ENCODE measurements at regions not wholly inside any gene's neighbourhood (a gene's known extent, or its start where the extent isn't known, plus 50 kb on each side); places are given as distances from the start of the nearest gene placed in this dataset.
A peak's percentile ranks its signal among the peaks of the same experiment; 100 is the strongest.

DNA sequence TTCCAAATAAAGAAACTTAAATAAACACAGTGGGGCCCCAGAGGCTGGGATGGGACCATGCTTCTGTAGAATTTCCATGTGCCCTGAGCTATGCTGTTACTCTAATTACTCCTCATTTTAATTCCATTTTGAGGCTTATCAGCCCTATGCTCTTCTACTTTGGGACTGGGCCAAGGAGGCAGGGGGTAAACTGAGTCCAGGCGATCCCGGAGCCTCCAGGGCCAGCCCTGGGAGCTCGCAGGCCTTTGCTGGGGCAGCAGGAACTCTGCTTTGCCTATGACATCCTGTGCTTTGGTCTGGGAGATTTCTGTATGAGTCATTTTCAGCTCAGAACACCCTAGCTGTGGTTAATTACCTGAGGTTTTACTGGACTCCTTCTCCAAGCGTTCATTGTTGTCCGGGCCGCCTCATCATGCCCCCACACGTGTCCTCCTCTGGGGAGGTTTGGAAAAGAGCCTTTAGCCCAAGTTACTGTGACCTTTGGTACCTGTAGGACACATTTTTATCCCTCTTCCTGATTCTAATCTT, 95.7 kb downstream of the RHOU start:
- TF ChIP-seq, protein P1, sequence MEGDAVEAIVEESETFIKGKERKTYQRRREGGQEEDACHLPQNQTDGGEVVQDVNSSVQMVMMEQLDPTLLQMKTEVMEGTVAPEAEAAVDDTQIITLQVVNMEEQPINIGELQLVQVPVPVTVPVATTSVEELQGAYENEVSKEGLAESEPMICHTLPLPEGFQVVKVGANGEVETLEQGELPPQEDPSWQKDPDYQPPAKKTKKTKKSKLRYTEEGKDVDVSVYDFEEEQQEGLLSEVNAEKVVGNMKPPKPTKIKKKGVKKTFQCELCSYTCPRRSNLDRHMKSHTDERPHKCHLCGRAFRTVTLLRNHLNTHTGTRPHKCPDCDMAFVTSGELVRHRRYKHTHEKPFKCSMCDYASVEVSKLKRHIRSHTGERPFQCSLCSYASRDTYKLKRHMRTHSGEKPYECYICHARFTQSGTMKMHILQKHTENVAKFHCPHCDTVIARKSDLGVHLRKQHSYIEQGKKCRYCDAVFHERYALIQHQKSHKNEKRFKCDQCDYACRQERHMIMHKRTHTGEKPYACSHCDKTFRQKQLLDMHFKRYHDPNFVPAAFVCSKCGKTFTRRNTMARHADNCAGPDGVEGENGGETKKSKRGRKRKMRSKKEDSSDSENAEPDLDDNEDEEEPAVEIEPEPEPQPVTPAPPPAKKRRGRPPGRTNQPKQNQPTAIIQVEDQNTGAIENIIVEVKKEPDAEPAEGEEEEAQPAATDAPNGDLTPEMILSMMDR (conservative IDR thresholded peaks at IDR 0.05) = no peak
- no peak for DNase-seq (ENCODE audit: extremely low spot score, unreplicated experiment)
- no peaks in the 10 kb centered on the region for H3K27me3 Mint-ChIP-seq
- H3K9me3 Mint-ChIP-seq = no peaks in the 10 kb centered on the region
- H3K27ac Mint-ChIP-seq = peak overlapping the region; percentile 33
- H3K4me1 Mint-ChIP-seq (ENCODE audit: unreplicated experiment) = peaks cover 44% of the 10 kb centered on the region
- H3K36me3 Mint-ChIP-seq = no peaks in the 10 kb centered on the region
- H3K4me3 Mint-ChIP-seq = no peak overlapping the region

DNA sequence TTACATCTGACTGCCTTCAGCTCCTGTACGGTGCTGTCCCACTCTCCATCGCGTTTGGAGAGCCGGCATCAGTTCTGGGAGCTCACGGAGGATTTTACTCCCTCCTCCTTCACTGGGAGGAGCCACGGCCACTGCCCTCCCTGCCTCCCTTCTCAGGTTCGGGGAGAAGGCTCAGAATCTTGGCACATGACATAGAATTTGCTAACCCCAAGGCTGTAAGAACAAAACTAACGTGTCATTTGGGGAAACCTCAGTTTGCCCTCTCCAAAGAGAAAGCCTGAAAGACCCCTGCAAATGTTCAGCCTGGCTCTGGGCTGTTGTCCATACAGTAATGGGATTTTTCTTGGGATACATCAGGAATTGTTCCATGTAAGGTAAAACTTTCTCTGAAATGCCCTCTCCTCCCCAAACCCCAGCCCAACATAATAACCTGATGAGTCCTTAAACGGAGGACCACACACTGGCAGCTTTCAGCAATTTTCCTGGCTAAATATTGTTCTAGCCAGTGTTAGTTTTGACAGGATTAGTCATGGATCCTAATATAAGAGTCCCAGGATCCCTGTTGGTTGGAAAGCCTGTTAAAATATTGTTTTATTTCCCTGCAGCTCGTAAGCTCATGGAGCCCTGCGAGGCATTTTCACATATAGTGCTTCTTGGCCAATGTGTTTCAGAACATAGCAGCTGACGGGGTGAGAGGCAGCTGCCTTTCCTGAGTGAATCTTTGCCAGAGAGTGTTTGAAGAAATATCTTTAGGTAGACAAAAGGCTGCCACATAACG, 98.8 kb downstream of the RHOU start:
- peak overlapping the region; percentile 37 for H3K27ac Mint-ChIP-seq
- H3K4me1 Mint-ChIP-seq (ENCODE audit: unreplicated experiment) = peaks cover 62% of the 10 kb centered on the region
- no peaks in the 10 kb centered on the region for H3K36me3 Mint-ChIP-seq
- DNase-seq (ENCODE audit: extremely low spot score, unreplicated experiment) = no peak
- H3K27me3 Mint-ChIP-seq = no peaks in the 10 kb centered on the region
- H3K9me3 Mint-ChIP-seq = no peaks in the 10 kb centered on the region
- H3K4me3 Mint-ChIP-seq = no peak overlapping the region
- TF ChIP-seq, protein P1 (conservative IDR thresholded peaks at IDR 0.05) = no peak

DNA sequence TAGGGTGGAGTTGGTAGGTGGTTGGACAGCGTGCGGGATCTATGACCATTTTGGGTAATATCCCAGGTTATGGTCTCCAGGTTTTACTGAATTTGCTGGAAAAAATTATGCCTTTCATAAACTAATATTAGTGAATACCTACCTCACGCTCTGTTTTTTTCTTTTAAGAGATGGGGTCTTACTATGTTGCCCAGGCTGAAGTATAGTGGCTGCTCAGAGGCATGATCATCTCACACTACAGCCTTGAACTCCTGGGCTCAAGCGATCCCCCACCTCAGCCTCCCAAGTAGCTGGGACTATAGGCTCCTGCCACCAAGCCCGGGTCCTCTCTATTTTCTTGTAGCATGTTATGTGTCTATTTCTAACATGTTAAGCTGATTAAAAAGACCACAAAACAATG, 100.2 kb downstream of the RHOU start:
- Mint-ChIP-seq H3K27ac (peak overlapping the region; percentile 93), H3K36me3 (no peaks in the 10 kb centered on the region), H3K4me3 (no peak overlapping the region), H3K9me3 (no peaks in the 10 kb centered on the region), H3K27me3 (no peaks in the 10 kb centered on the region), H3K4me1 (ENCODE audit: unreplicated experiment) (peaks cover 63% of the 10 kb centered on the region)
- DNase-seq (ENCODE audit: extremely low spot score, unreplicated experiment) = no peak
- TF ChIP-seq, protein P1 (conservative IDR thresholded peaks at IDR 0.05) = no peak

DNA sequence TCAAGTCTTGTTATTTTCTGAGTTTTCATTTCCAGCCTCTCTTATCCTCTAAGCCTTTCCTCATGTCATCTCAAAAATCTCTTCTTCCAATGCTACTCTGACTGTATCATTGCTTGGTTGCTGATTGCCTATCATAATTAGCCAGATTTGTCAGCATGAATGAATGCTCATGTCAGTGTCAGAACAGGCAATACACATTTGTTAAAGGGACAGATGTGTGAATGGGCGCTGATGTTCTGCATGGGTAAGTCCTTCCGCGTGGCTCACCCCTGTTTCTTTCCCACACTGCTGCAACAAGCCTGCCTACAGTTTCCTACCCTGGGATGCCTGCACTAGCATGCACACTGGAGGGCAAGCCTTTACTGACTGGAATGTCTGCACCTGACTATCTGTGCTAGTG, 100.6 kb downstream of the RHOU start:
- Mint-ChIP-seq H3K36me3 (no peaks in the 10 kb centered on the region), H3K27ac (peak overlapping the region; percentile 93), H3K4me3 (peak overlapping the region; percentile 28), H3K27me3 (no peaks in the 10 kb centered on the region), H3K4me1 (ENCODE audit: unreplicated experiment) (peaks cover 59% of the 10 kb centered on the region), H3K9me3 (no peaks in the 10 kb centered on the region)
- TF ChIP-seq, protein P1 (conservative IDR thresholded peaks at IDR 0.05) = no peak
- no peak for DNase-seq (ENCODE audit: extremely low spot score, unreplicated experiment)

DNA sequence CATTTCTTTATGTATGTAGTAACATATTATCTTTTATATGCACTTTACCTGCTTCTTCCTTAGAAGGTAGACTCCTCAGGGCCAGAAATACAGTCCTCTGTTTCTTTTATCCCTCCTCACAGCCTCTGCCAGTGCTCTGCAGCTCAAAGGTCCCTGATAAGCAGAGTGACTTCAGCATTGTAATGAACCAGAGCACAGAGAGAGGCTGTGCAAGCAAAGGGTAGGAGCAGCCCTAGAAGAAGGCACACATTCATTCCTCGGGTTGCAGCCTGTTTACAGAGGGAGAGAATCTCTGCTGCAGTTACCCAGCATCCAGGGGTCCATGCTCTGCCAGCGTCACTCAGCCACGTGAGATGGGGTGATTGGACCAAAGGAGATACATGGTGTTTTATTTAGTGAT, 101.1 kb downstream of the RHOU start:
- no peak for DNase-seq (ENCODE audit: extremely low spot score, unreplicated experiment)
- no peaks in the 10 kb centered on the region for H3K27me3 Mint-ChIP-seq
- peak overlapping the region; percentile 52 for H3K4me3 Mint-ChIP-seq
- H3K27ac Mint-ChIP-seq = peak overlapping the region; percentile 93
- H3K36me3 Mint-ChIP-seq = no peaks in the 10 kb centered on the region
- TF ChIP-seq, protein P1 (conservative IDR thresholded peaks at IDR 0.05) = no peak
- H3K9me3 Mint-ChIP-seq = no peaks in the 10 kb centered on the region
- peaks cover 59% of the 10 kb centered on the region for H3K4me1 Mint-ChIP-seq (ENCODE audit: unreplicated experiment)

Measured in type B pancreatic cell (in vitro differentiated cells).